ENCODE measurements at regions not wholly inside any gene's neighbourhood (a gene's known extent, or its start where the extent isn't known, plus 50 kb on each side); places are given as distances from the start of the nearest gene placed in this dataset.

DNA sequence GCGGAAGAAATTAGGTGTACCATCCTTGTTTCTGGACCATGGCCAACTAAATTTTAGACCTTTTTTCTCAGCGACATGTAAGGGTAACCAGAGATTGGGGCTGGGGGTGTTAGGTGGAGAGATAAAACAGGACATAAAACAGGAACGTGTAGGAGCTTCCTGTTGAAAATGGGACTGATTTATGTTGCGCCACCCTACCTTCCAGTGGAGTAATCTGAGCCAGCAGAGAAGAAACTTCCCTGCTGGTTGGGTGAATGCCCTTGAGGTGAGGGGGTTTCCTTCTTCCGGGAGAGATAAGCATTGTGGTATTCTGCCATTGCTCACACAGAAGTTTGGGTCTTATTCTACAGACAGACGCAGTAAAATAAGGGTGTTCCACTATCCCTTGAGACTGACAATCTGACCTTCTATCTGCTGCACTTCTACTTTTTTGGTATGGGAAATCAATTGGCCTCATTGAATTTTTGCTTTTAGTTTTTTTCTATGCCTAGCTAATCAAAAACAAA, 417.6 kb downstream of the PCNX1 start:
- TF ChIP-seq, protein P1, sequence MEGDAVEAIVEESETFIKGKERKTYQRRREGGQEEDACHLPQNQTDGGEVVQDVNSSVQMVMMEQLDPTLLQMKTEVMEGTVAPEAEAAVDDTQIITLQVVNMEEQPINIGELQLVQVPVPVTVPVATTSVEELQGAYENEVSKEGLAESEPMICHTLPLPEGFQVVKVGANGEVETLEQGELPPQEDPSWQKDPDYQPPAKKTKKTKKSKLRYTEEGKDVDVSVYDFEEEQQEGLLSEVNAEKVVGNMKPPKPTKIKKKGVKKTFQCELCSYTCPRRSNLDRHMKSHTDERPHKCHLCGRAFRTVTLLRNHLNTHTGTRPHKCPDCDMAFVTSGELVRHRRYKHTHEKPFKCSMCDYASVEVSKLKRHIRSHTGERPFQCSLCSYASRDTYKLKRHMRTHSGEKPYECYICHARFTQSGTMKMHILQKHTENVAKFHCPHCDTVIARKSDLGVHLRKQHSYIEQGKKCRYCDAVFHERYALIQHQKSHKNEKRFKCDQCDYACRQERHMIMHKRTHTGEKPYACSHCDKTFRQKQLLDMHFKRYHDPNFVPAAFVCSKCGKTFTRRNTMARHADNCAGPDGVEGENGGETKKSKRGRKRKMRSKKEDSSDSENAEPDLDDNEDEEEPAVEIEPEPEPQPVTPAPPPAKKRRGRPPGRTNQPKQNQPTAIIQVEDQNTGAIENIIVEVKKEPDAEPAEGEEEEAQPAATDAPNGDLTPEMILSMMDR (IDR thresholded peaks at IDR 0.05; ENCODE audit: low read length): no peak
- TF ChIP-seq EZH2 (IDR thresholded peaks at IDR 0.05; ENCODE audit: borderline replicate concordance, low read length): no peak

All from OCI-LY1 (cell line).